ENCODE measurements at regions not wholly inside any gene's neighbourhood (a gene's known extent, or its start where the extent isn't known, plus 50 kb on each side); places are given as distances from the start of the nearest gene placed in this dataset.

DNA sequence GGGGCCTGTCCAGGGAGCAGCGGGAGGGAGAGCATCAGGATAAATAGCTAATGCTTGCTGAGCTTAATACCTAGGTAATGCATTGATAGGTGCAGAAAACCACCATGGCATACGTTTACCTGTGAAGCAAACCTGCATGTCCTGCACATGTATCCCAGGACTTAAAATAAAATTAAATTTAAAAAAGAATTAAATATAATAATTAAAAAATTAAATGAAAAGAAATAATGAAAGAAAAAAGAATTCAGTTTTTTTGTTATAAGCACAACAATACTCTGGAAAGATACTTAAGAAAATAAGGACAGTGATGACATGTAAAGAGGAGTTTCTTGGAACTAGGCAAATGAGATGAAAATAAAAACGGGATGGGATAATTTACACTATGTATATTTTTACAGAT, 386.2 kb downstream of the LRRIQ3 start:
- Histone ChIP-seq H4K20me1 (ENCODE audit: insufficient read depth, low read length) (no peaks in the 10 kb centered on the region), H3K27me3 (ENCODE audit: insufficient read depth, low read length) (no peaks in the 10 kb centered on the region), H3K4me1 (ENCODE audit: insufficient read depth, low read length, severe bottlenecking) (no peaks in the 10 kb centered on the region), H2AFZ (ENCODE audit: low read length) (no peak overlapping the region), H3K9ac (ENCODE audit: low read length) (no peak overlapping the region), H3K4me2 (ENCODE audit: low read length) (no peak overlapping the region), H3K9me2 (ENCODE audit: low read depth, low read length) (no peaks in the 10 kb centered on the region), H3F3A (ENCODE audit: insufficient read depth, low read length) (no peaks in the 10 kb centered on the region), H3K79me2 (ENCODE audit: insufficient read depth, low read length) (no peaks in the 10 kb centered on the region), H3K9me3 (ENCODE audit: low read length) (no peaks in the 10 kb centered on the region), H3K36me3 (ENCODE audit: insufficient read depth, low read length) (no peaks in the 10 kb centered on the region), H3K27ac (ENCODE audit: low read depth, low read length, poor library complexity, severe bottlenecking) (no peak overlapping the region), H3K4me3 (ENCODE audit: low read depth, low read length, poor library complexity, severe bottlenecking) (no peak overlapping the region)
- TF ChIP-seq EZH2 (IDR thresholded peaks at IDR 0.05; ENCODE audit: borderline replicate concordance, low read length) = no peak
- TF ChIP-seq, protein P1, sequence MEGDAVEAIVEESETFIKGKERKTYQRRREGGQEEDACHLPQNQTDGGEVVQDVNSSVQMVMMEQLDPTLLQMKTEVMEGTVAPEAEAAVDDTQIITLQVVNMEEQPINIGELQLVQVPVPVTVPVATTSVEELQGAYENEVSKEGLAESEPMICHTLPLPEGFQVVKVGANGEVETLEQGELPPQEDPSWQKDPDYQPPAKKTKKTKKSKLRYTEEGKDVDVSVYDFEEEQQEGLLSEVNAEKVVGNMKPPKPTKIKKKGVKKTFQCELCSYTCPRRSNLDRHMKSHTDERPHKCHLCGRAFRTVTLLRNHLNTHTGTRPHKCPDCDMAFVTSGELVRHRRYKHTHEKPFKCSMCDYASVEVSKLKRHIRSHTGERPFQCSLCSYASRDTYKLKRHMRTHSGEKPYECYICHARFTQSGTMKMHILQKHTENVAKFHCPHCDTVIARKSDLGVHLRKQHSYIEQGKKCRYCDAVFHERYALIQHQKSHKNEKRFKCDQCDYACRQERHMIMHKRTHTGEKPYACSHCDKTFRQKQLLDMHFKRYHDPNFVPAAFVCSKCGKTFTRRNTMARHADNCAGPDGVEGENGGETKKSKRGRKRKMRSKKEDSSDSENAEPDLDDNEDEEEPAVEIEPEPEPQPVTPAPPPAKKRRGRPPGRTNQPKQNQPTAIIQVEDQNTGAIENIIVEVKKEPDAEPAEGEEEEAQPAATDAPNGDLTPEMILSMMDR (IDR thresholded peaks at IDR 0.05; ENCODE audit: low read length) = no peak

DNA sequence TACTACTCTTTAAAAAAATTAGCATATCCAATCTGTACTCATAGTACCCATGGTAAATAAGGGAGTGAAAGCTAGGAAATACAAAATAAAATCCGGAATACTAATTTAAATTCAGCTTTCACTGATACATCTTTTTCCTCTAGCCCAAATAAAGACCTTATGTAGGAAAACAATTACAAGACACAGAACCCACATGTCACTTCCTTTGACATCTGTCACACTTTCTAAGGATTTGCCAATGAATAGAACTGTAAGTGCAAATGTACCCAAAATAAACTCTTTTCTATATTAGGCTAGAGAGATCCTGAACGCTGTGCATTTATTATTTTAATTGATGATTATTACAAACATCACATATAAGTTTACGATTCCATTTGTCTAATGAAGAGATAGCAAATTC, 393.0 kb downstream of the LRRIQ3 start:
- no peaks in the 10 kb centered on the region for H3K9me3 ChIP-seq (ENCODE audit: low read length)
- no peaks in the 10 kb centered on the region for H3K4me1 ChIP-seq (ENCODE audit: insufficient read depth, low read length, severe bottlenecking)
- H3K79me2 ChIP-seq (ENCODE audit: insufficient read depth, low read length) = no peaks in the 10 kb centered on the region
- no peak overlapping the region for H3K4me2 ChIP-seq (ENCODE audit: low read length)
- H3K27ac ChIP-seq (ENCODE audit: low read depth, low read length, poor library complexity, severe bottlenecking) = no peak overlapping the region
- H3K36me3 ChIP-seq (ENCODE audit: insufficient read depth, low read length) = no peaks in the 10 kb centered on the region
- H3K9me2 ChIP-seq (ENCODE audit: low read depth, low read length) = no peaks in the 10 kb centered on the region
- no peaks in the 10 kb centered on the region for H4K20me1 ChIP-seq (ENCODE audit: insufficient read depth, low read length)
- no peaks in the 10 kb centered on the region for H3K27me3 ChIP-seq (ENCODE audit: insufficient read depth, low read length)
- no peak for TF ChIP-seq EZH2 (IDR thresholded peaks at IDR 0.05; ENCODE audit: borderline replicate concordance, low read length)
- TF ChIP-seq, protein P1 (IDR thresholded peaks at IDR 0.05; ENCODE audit: low read length) = no peak
- H3K4me3 ChIP-seq (ENCODE audit: low read depth, low read length, poor library complexity, severe bottlenecking) = no peak overlapping the region
- no peak overlapping the region for H2AFZ ChIP-seq (ENCODE audit: low read length)
- H3K9ac ChIP-seq (ENCODE audit: low read length) = no peak overlapping the region
- H3F3A ChIP-seq (ENCODE audit: insufficient read depth, low read length) = no peaks in the 10 kb centered on the region

DNA sequence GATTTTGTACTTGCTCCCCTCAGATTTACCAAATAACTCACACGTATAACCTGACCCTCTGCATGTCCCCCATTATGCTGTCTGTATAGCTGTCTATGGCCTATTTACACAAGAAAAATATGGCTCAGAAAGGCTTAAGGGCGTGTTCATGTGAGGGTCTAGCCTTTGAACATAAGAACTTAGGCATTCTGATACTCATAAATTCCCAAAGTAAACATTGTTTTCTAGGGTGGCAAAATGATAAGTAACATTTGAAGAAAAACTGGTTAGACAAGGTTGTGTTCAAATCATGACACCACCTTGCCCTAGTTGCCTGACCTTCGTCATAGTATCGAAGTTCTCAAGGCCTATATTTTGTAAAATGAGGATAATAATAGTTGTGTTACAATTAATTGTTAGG, 394.6 kb downstream of the LRRIQ3 start:
- no peaks in the 10 kb centered on the region for H3K9me3 ChIP-seq (ENCODE audit: low read length)
- no peaks in the 10 kb centered on the region for H3F3A ChIP-seq (ENCODE audit: insufficient read depth, low read length)
- H3K4me2 ChIP-seq (ENCODE audit: low read length) = no peak overlapping the region
- H3K4me1 ChIP-seq (ENCODE audit: insufficient read depth, low read length, severe bottlenecking) = no peaks in the 10 kb centered on the region
- no peak overlapping the region for H3K27ac ChIP-seq (ENCODE audit: low read depth, low read length, poor library complexity, severe bottlenecking)
- no peak overlapping the region for H3K4me3 ChIP-seq (ENCODE audit: low read depth, low read length, poor library complexity, severe bottlenecking)
- H3K36me3 ChIP-seq (ENCODE audit: insufficient read depth, low read length) = no peaks in the 10 kb centered on the region
- TF ChIP-seq, protein P1 (IDR thresholded peaks at IDR 0.05; ENCODE audit: low read length) = no peak
- TF ChIP-seq EZH2 (IDR thresholded peaks at IDR 0.05; ENCODE audit: borderline replicate concordance, low read length) = no peak
- no peaks in the 10 kb centered on the region for H3K79me2 ChIP-seq (ENCODE audit: insufficient read depth, low read length)
- H4K20me1 ChIP-seq (ENCODE audit: insufficient read depth, low read length) = no peaks in the 10 kb centered on the region; the same call in 1 of the 2 replicates
- H3K27me3 ChIP-seq (ENCODE audit: insufficient read depth, low read length) = no peaks in the 10 kb centered on the region
- H3K9me2 ChIP-seq (ENCODE audit: low read depth, low read length) = no peaks in the 10 kb centered on the region
- no peak overlapping the region for H2AFZ ChIP-seq (ENCODE audit: low read length)
- H3K9ac ChIP-seq (ENCODE audit: low read length) = no peak overlapping the region

All from OCI-LY1 (cell line).